Fibroblast of skin of scalp (primary cell): ENCODE measurements at regions not wholly inside any gene's neighbourhood (a gene's known extent, or its start where the extent isn't known, plus 50 kb on each side); places are given as distances from the start of the nearest gene placed in this dataset.
"Not testable (repeated sequence)": the region's sequence is repeated elsewhere in the genome, so short reads cannot be mapped to it uniquely, and the experiment has no call there.

Source experiments
- DNase-seq: peaks from one replicate; pipeline ENCODE4 v3.0.0-alpha.2; 2013

DNA sequence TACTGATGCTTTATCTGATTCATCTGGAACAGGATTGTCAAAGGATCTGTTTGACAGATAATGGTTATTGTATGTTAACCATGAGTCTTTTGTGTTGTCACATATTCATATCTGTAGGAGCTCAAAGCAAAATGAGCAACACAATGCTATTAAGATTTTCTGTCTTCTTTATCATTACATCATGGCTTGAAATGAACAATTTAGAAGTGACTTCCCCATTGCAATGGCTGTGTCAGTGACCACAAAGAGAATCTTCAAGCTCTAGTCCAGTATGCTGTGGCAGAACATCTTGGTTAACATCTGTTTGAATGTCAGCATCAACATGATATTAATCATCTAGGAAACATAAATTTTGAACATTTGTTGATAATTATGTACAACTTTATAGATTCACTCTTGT lies 1148.5 kb downstream of the PLA2G4A start:
- DNase-seq, result no peak

- DNase-seq, result no peak
Measured at GRCh38 chr1:187985145-187985896, 1156.6 kb downstream of the PLA2G4A start.

GRCh38 chr1:187985897-187986654 lies 1157.3 kb downstream of the PLA2G4A start:
- DNase-seq, result no peak

- DNase-seq, result no peak
Measured at GRCh38 chr1:187987236-187987776, 1158.6 kb downstream of the PLA2G4A start.

DNA sequence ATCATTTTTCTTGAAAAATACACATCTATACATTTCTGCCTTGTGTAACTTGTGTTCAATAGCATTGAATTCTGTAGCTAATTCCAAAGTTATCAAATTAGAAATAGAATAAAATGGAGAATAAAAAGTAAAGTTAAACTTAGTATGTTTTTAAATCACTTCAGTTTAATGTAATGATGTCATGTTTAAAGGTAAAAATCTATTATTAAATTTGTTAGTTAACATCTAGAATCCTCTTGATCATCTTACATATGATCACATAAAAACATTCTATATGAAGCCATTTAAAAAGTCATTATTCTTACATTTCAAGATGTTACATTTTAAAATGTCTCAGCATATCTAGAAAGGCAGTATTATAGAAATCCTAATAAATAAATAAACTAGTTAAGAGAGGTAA lies 1163.2 kb downstream of the PLA2G4A start:
- no peak for DNase-seq

GRCh38 chr1:187996780-187997179 lies 1168.0 kb downstream of the PLA2G4A start:
- no peak for DNase-seq

- DNase-seq, result no peak
Measured at GRCh38 chr1:187999973-188000372, 1171.2 kb downstream of the PLA2G4A start.

DNA sequence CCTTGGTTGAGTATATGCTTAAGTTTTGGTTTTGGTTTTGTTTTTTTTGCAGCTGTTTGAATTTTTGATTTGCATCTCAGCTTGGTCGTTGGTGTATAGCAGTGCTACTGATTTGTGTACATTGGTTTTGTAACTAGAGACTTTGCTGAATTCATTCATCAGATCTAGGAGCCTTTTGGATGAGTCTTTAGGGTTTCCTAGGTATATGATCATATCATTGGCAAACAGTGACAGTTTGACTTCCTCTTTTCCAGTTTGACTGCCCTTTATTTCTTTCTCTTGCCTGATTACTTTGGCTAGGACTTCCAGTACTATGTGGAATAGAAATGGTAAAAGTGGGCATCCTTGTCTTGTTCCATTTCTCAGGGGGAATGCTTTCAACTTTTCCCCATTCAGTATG lies 1174.9 kb downstream of the PLA2G4A start:
- DNase-seq, result not testable (repeated sequence)

DNA sequence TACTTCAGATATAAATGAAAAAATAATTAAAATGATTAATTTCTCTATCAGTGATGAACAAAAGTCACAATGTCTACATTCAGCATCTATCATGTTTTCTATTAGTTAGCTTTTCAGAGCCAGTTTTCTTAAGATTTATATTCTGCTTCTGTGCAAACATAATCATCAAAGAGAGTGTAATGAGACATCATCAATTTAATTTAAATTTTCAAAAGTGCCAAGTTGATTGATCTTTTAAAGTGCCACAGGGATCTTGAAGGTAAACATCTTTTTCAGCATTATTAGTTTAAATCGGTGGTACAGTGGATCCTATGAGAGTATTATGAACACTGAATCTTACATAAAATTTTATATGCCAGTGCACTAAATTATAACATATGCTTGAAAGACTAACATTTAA lies 1176.1 kb downstream of the PLA2G4A start:
- DNase-seq, result no peak

- DNase-seq, result no peak
Measured at GRCh38 chr1:188006354-188006753, 1177.6 kb downstream of the PLA2G4A start.

- not testable (repeated sequence) for DNase-seq
Measured at GRCh38 chr1:188013222-188013849, 1184.6 kb downstream of the PLA2G4A start.

GRCh38 chr1:188017921-188018320 lies 1189.2 kb downstream of the PLA2G4A start:
- DNase-seq, result no peak

DNA sequence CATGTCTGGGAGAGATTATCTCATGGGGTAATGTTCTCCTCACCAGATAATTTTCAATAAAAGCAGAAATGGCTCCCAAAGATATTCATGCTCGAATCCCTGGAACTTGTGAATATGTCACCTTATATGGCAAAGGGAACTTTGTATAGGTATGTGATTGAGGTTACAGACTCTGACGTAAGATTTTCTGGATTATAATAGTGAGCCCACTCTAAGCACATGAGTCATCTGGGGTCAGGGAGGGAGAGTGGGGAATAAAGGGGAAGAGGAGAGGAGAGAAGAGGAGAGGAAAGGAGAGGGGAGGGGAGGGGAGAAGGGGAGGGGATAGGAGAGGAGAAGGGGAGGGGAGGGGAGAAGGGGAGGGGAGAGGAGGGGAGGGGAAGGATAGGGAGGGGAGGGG lies 1193.9 kb downstream of the PLA2G4A start:
- DNase-seq, result peak; percentile 4

GRCh38 chr1:188023206-188023605 lies 1194.5 kb downstream of the PLA2G4A start:
- no peak for DNase-seq

DNA sequence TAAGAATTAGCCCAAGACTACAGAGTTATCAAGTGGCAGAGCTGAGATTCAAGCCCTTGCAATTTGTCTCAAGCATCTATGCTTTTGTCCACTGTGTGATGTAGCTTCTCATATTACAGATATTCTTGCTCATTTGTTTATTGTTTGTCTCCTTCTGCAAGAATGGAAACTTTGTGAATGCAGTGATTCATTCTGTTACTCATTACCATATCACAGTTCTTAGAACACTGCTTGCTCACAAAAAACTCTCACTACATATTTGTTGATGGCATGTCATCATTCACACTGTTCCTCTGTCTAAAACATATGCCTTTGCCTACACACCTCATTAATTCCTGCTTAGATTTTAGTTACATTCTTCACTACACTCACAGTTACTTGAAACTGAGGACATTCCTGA lies 1198.9 kb downstream of the PLA2G4A start:
- peak; percentile 47 for DNase-seq

DNA sequence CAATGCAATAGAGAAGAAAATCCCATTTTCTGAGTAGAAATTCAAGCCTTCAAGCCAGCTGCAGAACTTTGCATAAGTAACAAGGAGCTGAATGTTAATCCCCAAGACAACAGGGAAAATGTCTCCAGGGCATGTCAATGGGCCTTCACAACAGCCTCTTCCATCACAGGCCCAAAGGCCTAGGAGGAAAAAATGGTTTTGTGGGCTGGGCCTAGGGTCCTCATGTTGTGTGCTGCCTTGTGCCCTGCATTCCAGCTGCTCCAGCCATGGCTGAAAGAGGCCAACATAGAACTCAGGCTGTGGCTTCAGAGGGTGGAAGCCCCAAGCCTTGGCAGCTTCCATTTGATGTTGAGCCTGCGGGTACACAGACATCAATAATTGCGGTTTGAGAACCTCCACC lies 1208.8 kb downstream of the PLA2G4A start:
- DNase-seq, result not testable (repeated sequence)

- DNase-seq, result no peak
Measured at GRCh38 chr1:188043536-188044245, 1214.9 kb downstream of the PLA2G4A start.

GRCh38 chr1:188050250-188050649 lies 1221.5 kb downstream of the PLA2G4A start:
- no peak for DNase-seq

DNA sequence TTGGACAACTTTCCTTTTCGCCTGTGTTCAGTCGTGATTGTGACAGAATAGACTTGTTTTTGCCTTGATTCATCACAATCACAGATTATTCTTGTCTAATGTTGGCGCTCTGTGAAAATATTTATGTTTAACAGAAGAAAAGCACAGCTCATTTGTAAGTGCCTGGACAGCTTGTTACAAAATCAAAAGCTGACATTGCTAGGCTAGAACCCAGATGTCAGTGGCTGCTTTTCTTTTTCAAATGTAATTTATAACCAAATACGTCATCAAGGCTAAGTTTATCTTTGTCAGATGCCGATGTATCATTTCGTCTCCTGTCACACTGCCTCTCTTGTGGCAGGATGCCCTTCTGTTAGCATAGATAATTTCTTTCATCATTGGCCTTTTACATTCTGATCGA lies 1227.3 kb downstream of the PLA2G4A start:
- no peak for DNase-seq

GRCh38 chr1:188058801-188059200 lies 1230.1 kb downstream of the PLA2G4A start:
- DNase-seq, result no peak

- no peak for DNase-seq
Measured at GRCh38 chr1:188061881-188062280, 1233.1 kb downstream of the PLA2G4A start.

DNA sequence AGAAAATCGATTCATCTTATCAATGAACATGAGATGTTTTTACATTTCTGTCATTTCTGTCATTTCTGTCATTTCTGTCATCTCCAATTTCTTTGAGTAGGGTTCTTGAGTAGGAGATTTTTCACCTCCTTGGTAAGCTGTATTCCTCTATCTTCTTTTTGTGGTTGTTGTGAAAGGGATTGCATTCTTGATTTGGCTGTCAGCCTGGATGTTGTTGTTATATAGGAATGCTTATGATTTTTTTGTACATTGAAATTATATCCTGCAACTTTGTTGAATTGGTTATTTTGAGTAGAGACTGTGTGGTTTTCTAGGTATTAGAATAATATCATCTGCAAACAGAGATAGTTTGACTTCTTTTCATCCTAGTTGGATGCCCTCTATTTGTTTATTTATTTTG lies 1233.7 kb downstream of the PLA2G4A start:
- peak; percentile 1 for DNase-seq

- peak; percentile 8 for DNase-seq
Measured at GRCh38 chr1:188065917-188066316, 1237.2 kb downstream of the PLA2G4A start.
